ENCODE measurements at regions not wholly inside any gene's neighbourhood (a gene's known extent, or its start where the extent isn't known, plus 50 kb on each side); places are given as distances from the start of the nearest gene placed in this dataset.

DNA sequence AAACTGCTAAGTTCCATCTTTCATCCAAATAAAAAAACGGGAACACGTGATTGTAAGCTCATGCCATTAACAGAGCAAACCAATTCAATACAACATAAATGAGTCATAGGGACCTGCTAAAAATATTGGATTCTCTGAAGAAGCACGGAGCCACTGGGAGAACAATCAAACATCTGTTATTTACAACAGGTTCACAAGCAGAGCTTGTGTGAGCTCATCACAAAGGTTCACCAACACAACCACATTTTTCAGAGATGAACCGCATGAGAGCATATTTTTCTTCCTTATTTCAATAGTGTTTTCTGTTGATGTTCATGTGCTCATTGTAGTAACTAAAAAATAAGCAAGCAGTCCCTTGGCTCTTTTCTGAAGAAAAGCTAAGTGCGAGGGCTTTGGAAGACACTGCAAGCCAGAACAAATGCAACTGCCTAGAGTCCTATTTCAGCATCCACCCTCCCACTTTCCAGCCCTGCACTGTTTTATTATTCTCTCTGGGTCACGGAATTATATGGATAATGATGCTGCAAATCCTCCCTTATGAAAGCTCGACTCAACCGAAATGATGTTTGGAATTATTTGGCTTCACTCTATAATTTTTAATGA, 545.8 kb downstream of the LIG4 start:
- TF ChIP-seq CTCF (IDR thresholded peaks at IDR 0.05) (no peak), POLR2AphosphoS5 (IDR thresholded peaks at IDR 0.05) (no peak), EP300 (IDR thresholded peaks at IDR 0.05) (no peak), POLR2A (IDR thresholded peaks at IDR 0.05) (no peak)
